GM18867 (cell line): ENCODE measurements at regions not wholly inside any gene's neighbourhood (a gene's known extent, or its start where the extent isn't known, plus 50 kb on each side); places are given as distances from the start of the nearest gene placed in this dataset.
"Not testable (repeated sequence)": the region's sequence is repeated elsewhere in the genome, so short reads cannot be mapped to it uniquely, and the experiment has no call there.

Source experiments
- ATAC-seq: cut with Tn5 transposase; IDR thresholded peaks from one replicate; pipeline ENCODE4 v1.9.1; 2021; ENCODE audit warnings: mild to moderate bottlenecking, moderate library complexity; ENCODE audit not compliant: unreplicated experiment

DNA sequence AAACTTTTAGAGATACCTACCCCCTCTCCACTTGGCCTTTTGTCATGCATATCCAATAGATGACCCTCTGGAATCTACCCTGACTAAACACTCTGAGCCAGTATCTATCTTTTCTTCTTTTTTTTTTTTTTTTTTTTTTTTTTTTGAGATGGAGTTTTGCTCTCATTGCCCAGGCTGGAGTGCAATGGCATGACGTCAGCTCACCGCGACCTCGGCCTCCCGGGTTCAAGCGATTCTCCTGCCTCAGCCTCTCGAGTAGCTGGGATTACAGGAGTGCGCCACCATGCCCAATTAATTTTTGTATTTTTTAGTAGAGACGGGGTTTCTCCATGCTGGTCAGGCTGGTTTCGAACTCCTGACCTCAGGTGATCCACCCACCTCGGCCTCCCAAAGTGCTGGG, 50.8 kb upstream of the GRIN2B start:
- ATAC-seq, result not testable (repeated sequence)

GRCh38 chr12:14043776-14044175, 62.4 kb upstream of the GRIN2B start:
- ATAC-seq, result no peak

DNA sequence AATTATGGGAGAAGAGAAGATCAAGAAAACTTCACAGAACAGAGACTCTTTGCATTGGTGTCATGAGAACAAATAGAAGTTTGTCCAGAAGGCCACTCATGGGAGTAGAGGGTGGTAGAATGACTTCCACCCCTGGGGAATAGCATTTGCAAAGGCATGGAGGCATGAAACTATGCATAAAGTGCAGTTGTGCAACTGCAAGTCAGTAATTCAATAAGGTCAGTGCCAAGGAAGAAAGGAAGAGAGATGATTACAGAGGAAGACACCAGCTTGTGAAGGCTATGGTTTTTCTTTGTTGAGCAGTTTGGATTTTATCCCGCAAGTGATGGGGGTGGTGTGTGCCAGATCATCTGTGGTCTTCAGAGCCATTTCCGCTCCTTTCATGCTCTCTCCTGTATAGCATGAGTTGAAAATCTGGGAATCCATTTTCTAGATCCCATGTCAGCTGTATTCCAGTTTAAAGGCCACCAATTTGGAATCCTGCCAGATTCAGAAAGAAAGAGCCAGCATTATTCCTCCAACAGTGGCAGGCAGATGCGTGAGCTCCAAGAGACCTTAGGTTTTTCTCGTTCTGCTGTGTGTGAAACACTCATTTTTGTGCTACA, 67.6 kb upstream of the GRIN2B start:
- ATAC-seq, result no peak

DNA sequence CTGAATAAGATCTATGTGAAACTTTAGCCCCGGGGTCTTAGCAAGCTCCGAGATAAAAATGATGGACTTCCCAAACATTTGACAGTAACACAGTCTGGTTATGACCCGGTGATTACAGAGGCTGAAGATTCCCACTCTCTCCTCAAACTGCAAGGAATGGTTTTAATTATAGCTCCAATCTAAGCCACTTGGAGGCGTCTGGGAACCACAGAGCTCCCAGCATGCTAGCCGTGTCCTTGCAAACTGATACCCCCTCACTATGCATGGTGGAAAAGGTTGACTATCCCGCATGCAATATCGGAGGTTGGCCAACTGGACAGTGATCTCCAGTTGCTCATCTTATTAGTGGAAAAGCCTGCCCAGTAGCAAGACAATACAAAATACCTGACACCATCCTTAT, 76.5 kb upstream of the GRIN2B start:
- ATAC-seq, result no peak

DNA sequence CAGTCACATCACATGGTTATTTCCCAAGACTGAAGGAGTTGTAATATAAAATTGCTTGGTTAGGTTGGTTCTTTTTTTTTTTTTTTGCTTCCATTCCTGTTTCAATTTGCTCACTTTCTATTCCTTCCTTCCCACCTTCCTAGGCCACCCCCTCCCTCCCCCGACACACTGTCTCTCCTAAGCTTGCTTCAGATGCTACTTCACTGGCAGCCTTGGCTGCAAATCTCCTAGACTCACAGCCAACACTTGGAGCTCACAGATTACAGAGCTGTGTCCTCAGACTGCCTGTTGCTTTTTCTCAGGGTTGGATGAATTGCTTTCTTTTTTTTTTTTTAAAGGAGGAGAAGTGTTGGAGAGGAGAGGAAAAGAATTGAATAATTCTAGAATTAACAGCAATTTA, 77.3 kb upstream of the GRIN2B start:
- no peak for ATAC-seq

GRCh38 chr12:14059548-14059947, 78.1 kb upstream of the GRIN2B start:
- no peak for ATAC-seq

- no peak for ATAC-seq
Measured at GRCh38 chr12:14065616-14066015, 84.2 kb upstream of the GRIN2B start.

DNA sequence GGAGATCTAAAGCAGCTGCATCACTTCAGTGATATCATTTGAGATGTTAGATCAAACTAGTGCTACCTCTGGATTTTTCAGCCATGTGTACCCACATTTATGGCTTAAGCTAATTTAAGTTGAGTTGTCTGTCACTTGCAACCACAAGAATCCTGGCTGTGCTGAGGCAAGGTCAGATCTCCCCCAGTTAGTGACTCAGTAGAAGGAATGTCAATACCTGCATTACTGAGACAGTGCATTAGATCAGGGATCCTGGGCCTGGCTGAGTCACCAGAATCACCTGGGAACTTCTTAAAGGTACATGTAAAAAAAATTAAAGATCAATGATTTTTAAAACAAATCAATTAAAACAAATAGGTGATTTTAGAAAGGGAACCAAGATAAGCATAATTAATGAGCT, 84.6 kb upstream of the GRIN2B start:
- ATAC-seq, result no peak

- no peak for ATAC-seq
Measured at GRCh38 chr12:14068961-14069360, 87.6 kb upstream of the GRIN2B start.

DNA sequence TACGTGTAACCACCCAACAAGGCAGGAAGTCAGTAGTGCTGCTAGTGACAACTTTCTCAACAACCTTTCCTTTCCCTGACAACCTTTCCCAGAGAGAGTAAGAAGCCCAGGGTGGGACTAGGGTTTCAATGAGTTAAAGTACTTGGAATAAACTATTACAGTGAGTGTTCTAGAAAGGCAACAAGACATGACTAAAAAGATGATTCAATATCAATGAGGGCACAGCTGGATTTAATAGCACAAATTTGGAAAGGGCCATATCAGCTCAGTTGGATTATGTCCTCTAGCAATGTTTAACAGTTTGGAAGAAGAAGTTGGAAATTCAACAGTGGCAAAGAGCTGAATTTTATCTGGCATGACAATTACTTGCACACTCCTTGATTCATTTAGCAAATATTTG, 90.4 kb upstream of the GRIN2B start:
- no peak for ATAC-seq

GRCh38 chr12:14072987-14073386, 91.6 kb upstream of the GRIN2B start:
- no peak for ATAC-seq

DNA sequence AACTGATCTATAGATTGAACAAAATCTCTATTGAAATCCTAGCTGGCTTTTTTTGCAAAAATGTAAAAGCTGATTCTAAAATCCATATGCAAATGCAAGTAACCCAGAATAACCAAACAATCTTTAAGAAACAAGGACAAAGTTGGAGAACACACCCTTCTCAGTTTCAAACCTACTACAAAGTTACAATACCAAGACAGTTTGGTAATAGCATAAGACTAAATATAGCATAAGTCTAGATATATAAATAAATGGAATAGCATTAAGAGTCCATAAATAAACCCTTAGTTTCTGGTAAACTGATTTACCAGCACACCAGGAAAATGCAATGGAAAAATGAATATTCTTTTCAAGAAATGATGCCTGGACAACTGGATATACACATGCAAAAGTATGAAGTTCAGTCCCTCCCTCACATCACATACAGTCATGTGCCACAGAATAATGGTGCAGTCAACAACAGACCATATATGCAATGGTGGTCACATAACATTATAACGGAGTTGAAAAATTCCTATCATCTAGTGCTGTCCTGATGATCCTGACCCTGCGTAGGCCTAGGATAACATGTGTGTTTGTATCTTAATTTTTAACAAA, 94.5 kb upstream of the GRIN2B start:
- no peak for ATAC-seq

- ATAC-seq, result no peak
Measured at GRCh38 chr12:14076538-14076937, 95.1 kb upstream of the GRIN2B start.

DNA sequence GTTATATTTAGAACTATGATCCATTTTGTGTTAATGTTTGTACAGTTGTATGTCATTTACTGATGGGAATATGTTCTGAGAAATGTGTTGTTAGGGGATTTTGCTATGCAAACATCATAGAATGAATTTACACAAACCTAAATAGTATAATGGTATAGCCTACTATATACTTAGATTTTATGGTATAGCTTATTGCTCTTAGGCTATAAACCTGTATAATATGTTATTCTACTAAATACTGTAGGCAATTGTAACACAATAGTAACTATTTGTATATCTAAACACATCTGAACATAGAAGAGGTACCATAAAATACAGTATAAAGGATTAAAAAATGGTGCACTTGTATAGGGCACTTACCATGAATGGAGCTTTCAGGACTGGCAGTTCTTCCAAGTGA, 105.4 kb upstream of the GRIN2B start:
- ATAC-seq, result no peak

- no peak for ATAC-seq
Measured at GRCh38 chr12:14099994-14100393, 118.6 kb upstream of the GRIN2B start.

DNA sequence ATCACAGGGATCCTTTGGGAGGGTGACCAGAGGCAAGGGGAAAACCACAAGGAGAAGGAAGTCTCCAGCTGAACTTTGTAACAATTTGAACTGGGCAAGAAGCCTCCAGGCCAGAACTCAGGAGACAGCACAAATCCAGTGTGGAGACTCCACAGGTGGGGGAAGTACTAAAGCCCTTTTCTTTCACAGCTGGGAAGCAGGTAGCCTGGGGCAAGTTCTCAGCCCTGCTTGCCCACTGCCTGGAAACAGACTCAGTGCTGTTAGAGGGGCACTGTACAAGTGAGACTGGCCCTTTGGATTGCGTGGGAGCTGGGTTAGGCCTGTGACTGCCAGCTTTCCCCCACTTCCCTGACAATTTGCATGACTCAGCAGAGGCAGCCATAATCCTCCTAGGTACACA, 120.2 kb upstream of the GRIN2B start:
- ATAC-seq, result not testable (repeated sequence)

GRCh38 chr12:14111230-14111865, 129.9 kb upstream of the GRIN2B start:
- peak; percentile 100 for ATAC-seq

DNA sequence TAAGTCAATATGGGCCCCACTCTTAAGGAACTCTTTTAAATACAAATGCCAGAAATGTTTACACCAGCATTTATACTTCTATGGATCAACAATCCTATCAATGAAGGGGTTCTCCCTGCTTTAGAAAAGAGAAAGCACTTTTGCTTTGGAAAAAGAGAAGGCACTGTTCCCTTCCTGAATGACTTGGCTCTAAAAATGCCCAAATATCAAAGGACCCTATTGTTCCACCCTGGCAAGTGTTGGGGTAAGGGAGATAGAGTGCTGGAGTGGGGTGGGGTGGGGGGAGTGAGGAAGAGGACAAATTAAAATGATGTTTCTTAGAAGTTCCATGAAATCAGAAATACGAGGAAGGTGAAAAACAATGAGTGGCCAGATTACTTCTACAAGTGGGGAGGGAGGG, 131.6 kb upstream of the GRIN2B start:
- ATAC-seq, result no peak

DNA sequence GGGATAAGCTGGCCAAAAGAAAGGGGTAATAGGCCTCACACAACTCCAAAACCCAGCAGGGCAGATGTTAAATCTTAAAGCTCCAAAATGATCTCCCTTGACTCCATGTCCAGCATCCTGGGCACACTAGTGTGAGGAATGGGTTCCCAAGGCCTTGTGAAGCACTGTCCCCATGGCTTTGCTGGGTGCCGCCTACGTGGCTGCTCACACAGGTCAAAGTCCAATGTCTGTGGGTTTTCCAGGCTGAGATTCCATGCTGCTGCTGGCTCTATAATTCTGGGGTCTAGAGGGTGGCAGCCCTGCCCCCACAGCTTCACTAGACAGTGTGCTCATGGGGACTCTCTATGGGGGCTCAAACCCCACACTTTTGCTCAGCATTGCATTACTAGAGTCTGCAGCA, 145.3 kb upstream of the GRIN2B start:
- no peak for ATAC-seq

DNA sequence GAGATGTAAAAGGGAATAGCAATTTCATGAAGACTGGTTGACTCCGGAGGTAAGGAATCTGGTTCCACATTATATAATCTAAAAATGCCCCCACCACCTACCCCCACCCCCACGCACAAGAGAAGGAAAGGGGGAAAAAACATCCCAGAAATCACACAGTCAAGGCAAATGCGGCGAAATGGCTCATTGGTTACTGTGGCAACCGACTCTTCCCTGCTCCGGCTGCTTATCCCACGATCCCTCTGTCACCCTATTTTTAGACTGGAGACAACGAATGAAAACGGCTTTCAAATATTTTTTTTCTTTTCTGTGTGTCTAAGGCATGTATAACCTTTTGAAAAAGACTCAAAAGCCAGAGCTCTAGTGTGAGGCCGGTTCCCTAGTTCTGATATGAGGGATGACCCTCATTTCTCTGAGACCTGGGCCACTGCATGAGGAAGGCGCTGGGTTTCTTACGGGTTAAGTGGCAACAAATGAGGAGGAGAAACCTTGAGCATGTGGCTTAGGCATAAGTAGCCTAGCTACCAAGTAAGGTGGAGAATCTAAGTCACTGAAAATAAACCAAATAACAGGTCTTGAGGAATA, 148.3 kb upstream of the GRIN2B start:
- no peak for ATAC-seq

GRCh38 chr12:14135996-14136395, 154.6 kb upstream of the GRIN2B start:
- no peak for ATAC-seq

GRCh38 chr12:14138495-14138894, 157.1 kb upstream of the GRIN2B start:
- ATAC-seq, result no peak
